Stomach (tissue), 4 donors: ENCODE measurements at regions not wholly inside any gene's neighbourhood (a gene's known extent, or its start where the extent isn't known, plus 50 kb on each side); places are given as distances from the start of the nearest gene placed in this dataset.

Experiments used
- small RNA-seq, 4 donors: library from RNA; depleted of rRNA; stranded (forward); fragments of <200 nt; gene quantifications; one replicate each; pipeline ENCODE3, GENCODE V24; 2016

Small RNA genes in the stretch of these regions (small RNA-seq; reads per million reads assigned to genes)
- gene AL391987.6 = 0 reads per million in 4 donors
